NB4 (cell line): ENCODE measurements at regions not wholly inside any gene's neighbourhood (a gene's known extent, or its start where the extent isn't known, plus 50 kb on each side); places are given as distances from the start of the nearest gene placed in this dataset.

Experiments
- DNase-seq: peaks from one replicate; pipeline ENCODE4 v3.0.0; 2010; ENCODE audit warnings: low read depth
- H3K4me3 ChIP-seq: one replicate; pipeline ENCODE4 v1.5.1; 2011; ENCODE audit warnings: mild to moderate bottlenecking, low read depth, low read length, moderate library complexity
- CTCF ChIP-seq: IDR thresholded peaks from one replicate; pipeline ENCODE4 v1.5.1; 2012; ENCODE audit warnings: low read depth, low read length
- MAX ChIP-seq: IDR thresholded peaks from 2 replicates; pipeline ENCODE4 v1.6.1; 2011; ENCODE audit warnings: low read depth, low read length
- MYC ChIP-seq: IDR thresholded peaks from 2 replicates; pipeline ENCODE4 v1.6.1; 2011; ENCODE audit warnings: low read depth, low read length
- POLR2A ChIP-seq: IDR thresholded peaks from 2 replicates; pipeline ENCODE4 v1.6.1; 2011; ENCODE audit warnings: mild to moderate bottlenecking; ENCODE audit not compliant: insufficient read length; ENCODE audit errors: extremely low read depth

DNA sequence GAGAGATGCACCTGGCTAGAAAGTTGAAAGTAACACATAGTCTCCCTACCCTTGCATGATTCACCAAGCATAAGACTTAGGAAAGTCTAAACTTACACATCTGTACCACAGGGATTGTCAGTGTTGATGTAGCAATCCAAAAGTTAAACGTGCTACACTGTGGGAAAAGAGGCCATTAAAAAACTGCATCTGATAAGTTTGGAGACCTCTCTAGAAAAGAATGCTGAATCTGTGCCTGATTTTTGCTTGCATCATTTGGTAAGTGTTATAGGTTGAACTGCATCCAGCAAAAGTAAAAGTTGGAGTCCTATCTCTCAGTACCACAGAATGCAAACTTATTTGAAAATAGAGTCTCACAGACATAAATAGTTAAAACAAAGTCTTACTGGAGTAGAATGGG, 126.6 kb downstream of the SLC6A15 start:
- DNase-seq = no peak
- no peak overlapping the region for H3K4me3 ChIP-seq
- TF ChIP-seq POLR2A (no peak), MAX (no peak), MYC (no peak), CTCF (no peak)

DNA sequence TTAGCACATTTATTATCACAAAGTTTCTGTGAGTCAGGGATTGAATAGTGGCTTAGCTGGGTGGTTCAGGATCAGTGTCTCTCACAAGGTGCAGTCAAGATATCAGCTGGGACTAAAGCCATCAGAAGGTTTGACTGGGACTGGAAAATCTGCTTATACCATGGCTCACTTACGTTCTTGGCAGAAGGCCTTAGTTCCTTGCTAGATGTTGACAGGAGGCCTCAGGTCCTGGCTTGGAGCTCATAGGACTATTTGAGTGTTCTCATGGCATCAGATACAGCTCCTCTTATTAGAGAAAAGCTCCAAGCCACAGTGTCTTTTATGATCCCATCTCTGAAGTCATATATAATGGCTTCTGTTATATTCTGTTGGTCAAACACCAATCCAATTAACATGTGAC, 127.3 kb downstream of the SLC6A15 start:
- DNase-seq = no peak
- TF ChIP-seq MYC (no peak), MAX (no peak), POLR2A (no peak), CTCF (no peak)
- H3K4me3 ChIP-seq = no peak overlapping the region

DNA sequence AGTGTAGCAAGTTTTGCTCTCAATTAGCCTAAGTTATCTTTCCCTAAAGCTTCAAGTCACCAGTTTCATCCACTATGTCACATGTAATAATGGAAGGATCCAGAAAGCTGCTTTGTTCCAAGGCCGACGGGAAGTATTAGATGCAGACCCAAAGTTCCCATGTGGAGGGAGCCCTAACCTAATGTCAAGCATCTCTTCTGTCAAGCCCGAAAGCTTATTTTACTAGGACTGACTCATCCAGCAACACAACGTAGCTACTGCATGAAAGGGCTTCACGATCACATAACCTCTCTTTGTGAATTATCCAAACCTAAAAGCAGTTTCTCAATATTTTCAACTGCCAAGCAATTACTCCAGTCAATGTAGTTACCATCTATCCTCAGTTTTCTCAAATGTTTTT, 133.4 kb downstream of the SLC6A15 start:
- H3K4me3 ChIP-seq = no peak overlapping the region
- TF ChIP-seq CTCF = no peak
- no peak for TF ChIP-seq MYC
- TF ChIP-seq POLR2A = no peak
- no peak for TF ChIP-seq MAX
- no peak for DNase-seq

DNA sequence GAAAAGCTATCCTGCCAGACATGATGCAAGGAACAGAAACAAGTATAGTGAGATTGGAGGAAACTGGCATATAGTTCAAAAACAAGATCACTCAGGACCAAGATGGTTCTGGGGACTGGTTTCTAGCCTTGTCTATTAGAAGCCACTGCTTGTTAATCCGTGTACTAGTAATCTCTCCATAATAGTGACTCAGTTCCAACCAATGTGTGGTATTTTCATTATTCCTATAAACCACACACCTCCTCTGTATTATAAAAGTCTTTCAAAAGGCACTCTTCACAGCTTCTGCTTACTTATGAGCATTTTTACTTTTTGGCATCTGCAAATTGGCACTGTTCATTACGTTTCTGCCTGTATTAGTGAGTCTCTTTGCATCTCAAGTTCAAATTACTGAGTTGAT, 140.3 kb downstream of the SLC6A15 start:
- no peak for DNase-seq
- H3K4me3 ChIP-seq = no peak overlapping the region
- TF ChIP-seq MYC (no peak), MAX (no peak), POLR2A (no peak), CTCF (no peak)

- no peak for DNase-seq
- no peak overlapping the region for H3K4me3 ChIP-seq
- TF ChIP-seq MAX (no peak), CTCF (no peak)
These were observed 145.5 kb downstream of the SLC6A15 start for GRCh38 chr12:84767079-84767478.

- TF ChIP-seq POLR2A = no peak
- H3K4me3 ChIP-seq = no peak overlapping the region
- no peak for DNase-seq
These were observed 146.2 kb downstream of the SLC6A15 start for GRCh38 chr12:84766375-84766774.
